ENCODE measurements at regions not wholly inside any gene's neighbourhood (a gene's known extent, or its start where the extent isn't known, plus 50 kb on each side); places are given as distances from the start of the nearest gene placed in this dataset.

DNA sequence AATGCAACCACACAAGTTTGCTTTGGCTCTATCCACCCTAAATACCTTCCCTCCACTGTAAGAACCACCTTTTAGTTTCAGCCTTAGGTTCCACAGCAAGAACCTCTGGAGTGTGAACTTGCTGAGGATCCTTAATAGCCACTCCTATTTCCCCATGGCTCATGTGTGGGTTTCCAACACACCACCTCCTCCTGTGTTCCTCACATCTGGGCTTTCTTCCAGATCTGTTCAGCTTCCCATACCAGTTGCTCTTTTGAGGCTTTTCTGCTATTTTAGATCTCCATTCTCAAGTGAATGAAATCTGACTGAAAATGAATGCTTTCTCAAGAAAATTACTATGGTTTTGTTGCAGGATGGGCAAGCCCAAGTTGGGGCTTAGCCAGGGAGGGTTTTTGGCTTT lies 104.8 kb upstream of the MIR17HG start:
- Histone ChIP-seq H3K4me2 (no peak overlapping the region), H3K4me1 (ENCODE audit: insufficient read depth) (peaks cover 14% of the 10 kb centered on the region), H3F3A (replicated peaks; ENCODE audit: low read depth) (no peaks in the 10 kb centered on the region), H4K20me1 (replicated peaks; ENCODE audit: insufficient read depth) (no peaks in the 10 kb centered on the region), H2AFZ (no peak overlapping the region), H3K4me3 (no peak overlapping the region), H3K36me3 (ENCODE audit: insufficient read depth) (no peaks in the 10 kb centered on the region), H3K9me2 (ENCODE audit: insufficient read depth) (peaks cover 8% of the 10 kb centered on the region; the same call in 1 of the 2 replicates), H3K27ac (ENCODE audit: low read depth) (no peak overlapping the region), H3K27me3 (ENCODE audit: insufficient read depth) (no peaks in the 10 kb centered on the region), H3K79me2 (replicated peaks; ENCODE audit: insufficient read depth) (no peaks in the 10 kb centered on the region)
- TF ChIP-seq, protein P1, sequence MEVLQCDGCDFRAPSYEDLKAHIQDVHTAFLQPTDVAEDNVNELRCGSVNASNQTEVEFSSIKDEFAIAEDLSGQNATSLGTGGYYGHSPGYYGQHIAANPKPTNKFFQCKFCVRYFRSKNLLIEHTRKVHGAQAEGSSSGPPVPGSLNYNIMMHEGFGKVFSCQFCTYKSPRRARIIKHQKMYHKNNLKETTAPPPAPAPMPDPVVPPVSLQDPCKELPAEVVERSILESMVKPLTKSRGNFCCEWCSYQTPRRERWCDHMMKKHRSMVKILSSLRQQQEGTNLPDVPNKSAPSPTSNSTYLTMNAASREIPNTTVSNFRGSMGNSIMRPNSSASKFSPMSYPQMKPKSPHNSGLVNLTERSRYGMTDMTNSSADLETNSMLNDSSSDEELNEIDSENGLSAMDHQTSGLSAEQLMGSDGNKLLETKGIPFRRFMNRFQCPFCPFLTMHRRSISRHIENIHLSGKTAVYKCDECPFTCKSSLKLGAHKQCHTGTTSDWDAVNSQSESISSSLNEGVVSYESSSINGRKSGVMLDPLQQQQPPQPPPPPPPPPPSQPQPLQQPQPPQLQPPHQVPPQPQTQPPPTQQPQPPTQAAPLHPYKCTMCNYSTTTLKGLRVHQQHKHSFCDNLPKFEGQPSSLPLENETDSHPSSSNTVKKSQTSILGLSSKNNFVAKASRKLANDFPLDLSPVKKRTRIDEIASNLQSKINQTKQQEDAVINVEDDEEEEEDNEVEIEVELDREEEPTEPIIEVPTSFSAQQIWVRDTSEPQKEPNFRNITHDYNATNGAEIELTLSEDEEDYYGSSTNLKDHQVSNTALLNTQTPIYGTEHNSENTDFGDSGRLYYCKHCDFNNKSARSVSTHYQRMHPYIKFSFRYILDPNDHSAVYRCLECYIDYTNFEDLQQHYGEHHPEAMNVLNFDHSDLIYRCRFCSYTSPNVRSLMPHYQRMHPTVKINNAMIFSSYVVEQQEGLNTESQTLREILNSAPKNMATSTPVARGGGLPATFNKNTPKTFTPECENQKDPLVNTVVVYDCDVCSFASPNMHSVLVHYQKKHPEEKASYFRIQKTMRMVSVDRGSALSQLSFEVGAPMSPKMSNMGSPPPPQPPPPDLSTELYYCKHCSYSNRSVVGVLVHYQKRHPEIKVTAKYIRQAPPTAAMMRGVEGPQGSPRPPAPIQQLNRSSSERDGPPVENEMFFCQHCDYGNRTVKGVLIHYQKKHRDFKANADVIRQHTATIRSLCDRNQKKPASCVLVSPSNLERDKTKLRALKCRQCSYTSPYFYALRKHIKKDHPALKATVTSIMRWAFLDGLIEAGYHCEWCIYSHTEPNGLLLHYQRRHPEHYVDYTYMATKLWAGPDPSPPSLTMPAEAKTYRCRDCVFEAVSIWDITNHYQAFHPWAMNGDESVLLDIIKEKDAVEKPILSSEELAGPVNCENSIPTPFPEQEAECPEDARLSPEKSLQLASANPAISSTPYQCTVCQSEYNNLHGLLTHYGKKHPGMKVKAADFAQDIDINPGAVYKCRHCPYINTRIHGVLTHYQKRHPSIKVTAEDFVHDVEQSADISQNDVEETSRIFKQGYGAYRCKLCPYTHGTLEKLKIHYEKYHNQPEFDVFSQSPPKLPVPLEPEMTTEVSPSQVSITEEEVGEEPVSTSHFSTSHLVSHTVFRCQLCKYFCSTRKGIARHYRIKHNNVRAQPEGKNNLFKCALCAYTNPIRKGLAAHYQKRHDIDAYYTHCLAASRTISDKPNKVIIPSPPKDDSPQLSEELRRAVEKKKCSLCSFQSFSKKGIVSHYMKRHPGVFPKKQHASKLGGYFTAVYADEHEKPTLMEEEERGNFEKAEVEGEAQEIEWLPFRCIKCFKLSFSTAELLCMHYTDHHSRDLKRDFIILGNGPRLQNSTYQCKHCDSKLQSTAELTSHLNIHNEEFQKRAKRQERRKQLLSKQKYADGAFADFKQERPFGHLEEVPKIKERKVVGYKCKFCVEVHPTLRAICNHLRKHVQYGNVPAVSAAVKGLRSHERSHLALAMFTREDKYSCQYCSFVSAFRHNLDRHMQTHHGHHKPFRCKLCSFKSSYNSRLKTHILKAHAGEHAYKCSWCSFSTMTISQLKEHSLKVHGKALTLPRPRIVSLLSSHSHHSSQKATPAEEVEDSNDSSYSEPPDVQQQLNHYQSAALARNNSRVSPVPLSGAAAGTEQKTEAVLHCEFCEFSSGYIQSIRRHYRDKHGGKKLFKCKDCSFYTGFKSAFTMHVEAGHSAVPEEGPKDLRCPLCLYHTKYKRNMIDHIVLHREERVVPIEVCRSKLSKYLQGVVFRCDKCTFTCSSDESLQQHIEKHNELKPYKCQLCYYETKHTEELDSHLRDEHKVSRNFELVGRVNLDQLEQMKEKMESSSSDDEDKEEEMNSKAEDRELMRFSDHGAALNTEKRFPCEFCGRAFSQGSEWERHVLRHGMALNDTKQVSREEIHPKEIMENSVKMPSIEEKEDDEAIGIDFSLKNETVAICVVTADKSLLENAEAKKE (CRISPR knock-in tag; IDR thresholded peaks at IDR 0.05) = no peak
- TF ChIP-seq, protein P2, sequence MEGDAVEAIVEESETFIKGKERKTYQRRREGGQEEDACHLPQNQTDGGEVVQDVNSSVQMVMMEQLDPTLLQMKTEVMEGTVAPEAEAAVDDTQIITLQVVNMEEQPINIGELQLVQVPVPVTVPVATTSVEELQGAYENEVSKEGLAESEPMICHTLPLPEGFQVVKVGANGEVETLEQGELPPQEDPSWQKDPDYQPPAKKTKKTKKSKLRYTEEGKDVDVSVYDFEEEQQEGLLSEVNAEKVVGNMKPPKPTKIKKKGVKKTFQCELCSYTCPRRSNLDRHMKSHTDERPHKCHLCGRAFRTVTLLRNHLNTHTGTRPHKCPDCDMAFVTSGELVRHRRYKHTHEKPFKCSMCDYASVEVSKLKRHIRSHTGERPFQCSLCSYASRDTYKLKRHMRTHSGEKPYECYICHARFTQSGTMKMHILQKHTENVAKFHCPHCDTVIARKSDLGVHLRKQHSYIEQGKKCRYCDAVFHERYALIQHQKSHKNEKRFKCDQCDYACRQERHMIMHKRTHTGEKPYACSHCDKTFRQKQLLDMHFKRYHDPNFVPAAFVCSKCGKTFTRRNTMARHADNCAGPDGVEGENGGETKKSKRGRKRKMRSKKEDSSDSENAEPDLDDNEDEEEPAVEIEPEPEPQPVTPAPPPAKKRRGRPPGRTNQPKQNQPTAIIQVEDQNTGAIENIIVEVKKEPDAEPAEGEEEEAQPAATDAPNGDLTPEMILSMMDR (conservative IDR thresholded peaks at IDR 0.05; ENCODE audit: low read depth in 2 of 2) = no peak
- TF ChIP-seq JUNB (IDR thresholded peaks at IDR 0.05; ENCODE audit: unreplicated experiment) = no peak
- TF ChIP-seq, protein P3, sequence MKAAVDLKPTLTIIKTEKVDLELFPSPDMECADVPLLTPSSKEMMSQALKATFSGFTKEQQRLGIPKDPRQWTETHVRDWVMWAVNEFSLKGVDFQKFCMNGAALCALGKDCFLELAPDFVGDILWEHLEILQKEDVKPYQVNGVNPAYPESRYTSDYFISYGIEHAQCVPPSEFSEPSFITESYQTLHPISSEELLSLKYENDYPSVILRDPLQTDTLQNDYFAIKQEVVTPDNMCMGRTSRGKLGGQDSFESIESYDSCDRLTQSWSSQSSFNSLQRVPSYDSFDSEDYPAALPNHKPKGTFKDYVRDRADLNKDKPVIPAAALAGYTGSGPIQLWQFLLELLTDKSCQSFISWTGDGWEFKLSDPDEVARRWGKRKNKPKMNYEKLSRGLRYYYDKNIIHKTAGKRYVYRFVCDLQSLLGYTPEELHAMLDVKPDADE (IDR thresholded peaks at IDR 0.05) = no peak
- TF ChIP-seq CREB1 (CRISPR knock-in tag; IDR thresholded peaks at IDR 0.05; ENCODE audit: low read depth) = no peak
- TF ChIP-seq NANOG (IDR thresholded peaks at IDR 0.05; ENCODE audit: borderline replicate concordance) = no peak
- TF ChIP-seq, protein P4, sequence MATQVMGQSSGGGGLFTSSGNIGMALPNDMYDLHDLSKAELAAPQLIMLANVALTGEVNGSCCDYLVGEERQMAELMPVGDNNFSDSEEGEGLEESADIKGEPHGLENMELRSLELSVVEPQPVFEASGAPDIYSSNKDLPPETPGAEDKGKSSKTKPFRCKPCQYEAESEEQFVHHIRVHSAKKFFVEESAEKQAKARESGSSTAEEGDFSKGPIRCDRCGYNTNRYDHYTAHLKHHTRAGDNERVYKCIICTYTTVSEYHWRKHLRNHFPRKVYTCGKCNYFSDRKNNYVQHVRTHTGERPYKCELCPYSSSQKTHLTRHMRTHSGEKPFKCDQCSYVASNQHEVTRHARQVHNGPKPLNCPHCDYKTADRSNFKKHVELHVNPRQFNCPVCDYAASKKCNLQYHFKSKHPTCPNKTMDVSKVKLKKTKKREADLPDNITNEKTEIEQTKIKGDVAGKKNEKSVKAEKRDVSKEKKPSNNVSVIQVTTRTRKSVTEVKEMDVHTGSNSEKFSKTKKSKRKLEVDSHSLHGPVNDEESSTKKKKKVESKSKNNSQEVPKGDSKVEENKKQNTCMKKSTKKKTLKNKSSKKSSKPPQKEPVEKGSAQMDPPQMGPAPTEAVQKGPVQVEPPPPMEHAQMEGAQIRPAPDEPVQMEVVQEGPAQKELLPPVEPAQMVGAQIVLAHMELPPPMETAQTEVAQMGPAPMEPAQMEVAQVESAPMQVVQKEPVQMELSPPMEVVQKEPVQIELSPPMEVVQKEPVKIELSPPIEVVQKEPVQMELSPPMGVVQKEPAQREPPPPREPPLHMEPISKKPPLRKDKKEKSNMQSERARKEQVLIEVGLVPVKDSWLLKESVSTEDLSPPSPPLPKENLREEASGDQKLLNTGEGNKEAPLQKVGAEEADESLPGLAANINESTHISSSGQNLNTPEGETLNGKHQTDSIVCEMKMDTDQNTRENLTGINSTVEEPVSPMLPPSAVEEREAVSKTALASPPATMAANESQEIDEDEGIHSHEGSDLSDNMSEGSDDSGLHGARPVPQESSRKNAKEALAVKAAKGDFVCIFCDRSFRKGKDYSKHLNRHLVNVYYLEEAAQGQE (IDR thresholded peaks at IDR 0.05; ENCODE audit: unreplicated experiment) = no peak
- no peak for TF ChIP-seq ZNF331 (CRISPR knock-in tag; IDR thresholded peaks at IDR 0.05; ENCODE audit: low read depth)
- TF ChIP-seq POLR2AphosphoS5 (IDR thresholded peaks at IDR 0.05; ENCODE audit: low read depth) = no peak
- TF ChIP-seq EZH2phosphoT487 (IDR thresholded peaks at IDR 0.05; ENCODE audit: unreplicated experiment) = no peak
- no peak for TF ChIP-seq EZH2 (IDR thresholded peaks at IDR 0.05; ENCODE audit: low read depth, unreplicated experiment)
- TF ChIP-seq ZNF114 (CRISPR knock-in tag; IDR thresholded peaks at IDR 0.05) = no peak
- no peak for TF ChIP-seq STAT1 (IDR thresholded peaks at IDR 0.05; ENCODE audit: unreplicated experiment)
- Mint-ChIP-seq H3K4me3 (no peak overlapping the region), H3K36me3 (ENCODE audit: low read depth) (peaks cover 6% of the 10 kb centered on the region), H3K4me1 (peaks cover 10% of the 10 kb centered on the region; the same call in 2 of the 3 replicates), H3K9me3 (peaks cover 12% of the 10 kb centered on the region; the same call in 1 of the 3 replicates), H3K27ac (no peak overlapping the region), H3K27me3 (ENCODE audit: insufficient read depth, low read depth, poor library complexity) (no peaks in the 10 kb centered on the region)
- DNase-seq (ENCODE audit: low spot score) = no peak
- no peak for ATAC-seq

All from GM23338 (cell line).